H1 (cell line): ENCODE measurements at regions not wholly inside any gene's neighbourhood (a gene's known extent, or its start where the extent isn't known, plus 50 kb on each side); places are given as distances from the start of the nearest gene placed in this dataset.

Experiments
- CEBPB ChIP-seq: IDR thresholded peaks from 2 replicates; pipeline ENCODE4 v1.6.1; 2012; ENCODE audit warnings: low read depth, low read length
- GTF2F1 ChIP-seq: IDR thresholded peaks from 2 replicates; pipeline ENCODE4 v1.6.1; 2012; ENCODE audit warnings: low read depth, low read length, improper control_type of control experiment, borderline replicate concordance
- HDAC6 ChIP-seq: IDR thresholded peaks from one replicate; pipeline ENCODE4 v1.7.1; 2012; ENCODE audit warnings: low read depth, mild to moderate bottlenecking, inconsistent platforms, low read length, moderate library complexity
- NRF1 ChIP-seq: IDR thresholded peaks from 2 replicates; pipeline ENCODE4 v1.6.1; 2011; ENCODE audit warnings: mild to moderate bottlenecking, low read depth, low read length, improper control_type of control experiment
- SP2 ChIP-seq: IDR thresholded peaks from 2 replicates; pipeline ENCODE4 v1.6.1; 2012; ENCODE audit warnings: mild to moderate bottlenecking, low read length, inconsistent platforms
- SRF ChIP-seq: IDR thresholded peaks from 2 replicates; pipeline ENCODE4 v1.6.1; 2011; ENCODE audit warnings: mild to moderate bottlenecking, low read depth, low read length, moderate library complexity
- TF ChIP-seq, protein P1 (sequence below): fragments of 300-600 bp; sonication (generic); IDR thresholded peaks from 2 replicates; pipeline ENCODE4 v1.7.1; 2012; ENCODE audit warnings: low read length, moderate library complexity, mild to moderate bottlenecking, inconsistent platforms; ENCODE audit not compliant: insufficient replicate concordance
- TF ChIP-seq, protein P2 (sequence below): IDR thresholded peaks from 2 replicates; pipeline ENCODE4 v1.6.1; 2011; ENCODE audit warnings: low read length, improper control_type of control experiment

DNA sequence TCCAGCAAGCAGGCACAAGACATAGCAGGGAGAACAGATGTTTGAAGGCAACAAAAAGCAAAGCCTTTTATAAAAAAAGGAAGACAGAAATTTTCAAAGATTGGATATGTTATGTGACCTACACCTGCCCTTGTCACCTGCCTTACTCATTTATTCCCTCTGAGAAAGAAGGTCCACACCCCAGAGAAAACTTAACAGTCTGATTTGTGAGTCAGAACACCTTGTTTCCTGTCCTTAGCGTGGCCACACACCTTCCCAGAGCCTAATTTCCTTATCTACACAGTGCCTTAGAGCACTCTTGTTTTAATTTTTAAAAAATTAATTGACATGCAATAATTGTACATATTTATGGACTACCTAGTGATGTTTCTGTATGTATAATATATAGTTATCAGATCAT lies 419.0 kb upstream of the DAB2 start (continued):
- TF ChIP-seq, protein P1, sequence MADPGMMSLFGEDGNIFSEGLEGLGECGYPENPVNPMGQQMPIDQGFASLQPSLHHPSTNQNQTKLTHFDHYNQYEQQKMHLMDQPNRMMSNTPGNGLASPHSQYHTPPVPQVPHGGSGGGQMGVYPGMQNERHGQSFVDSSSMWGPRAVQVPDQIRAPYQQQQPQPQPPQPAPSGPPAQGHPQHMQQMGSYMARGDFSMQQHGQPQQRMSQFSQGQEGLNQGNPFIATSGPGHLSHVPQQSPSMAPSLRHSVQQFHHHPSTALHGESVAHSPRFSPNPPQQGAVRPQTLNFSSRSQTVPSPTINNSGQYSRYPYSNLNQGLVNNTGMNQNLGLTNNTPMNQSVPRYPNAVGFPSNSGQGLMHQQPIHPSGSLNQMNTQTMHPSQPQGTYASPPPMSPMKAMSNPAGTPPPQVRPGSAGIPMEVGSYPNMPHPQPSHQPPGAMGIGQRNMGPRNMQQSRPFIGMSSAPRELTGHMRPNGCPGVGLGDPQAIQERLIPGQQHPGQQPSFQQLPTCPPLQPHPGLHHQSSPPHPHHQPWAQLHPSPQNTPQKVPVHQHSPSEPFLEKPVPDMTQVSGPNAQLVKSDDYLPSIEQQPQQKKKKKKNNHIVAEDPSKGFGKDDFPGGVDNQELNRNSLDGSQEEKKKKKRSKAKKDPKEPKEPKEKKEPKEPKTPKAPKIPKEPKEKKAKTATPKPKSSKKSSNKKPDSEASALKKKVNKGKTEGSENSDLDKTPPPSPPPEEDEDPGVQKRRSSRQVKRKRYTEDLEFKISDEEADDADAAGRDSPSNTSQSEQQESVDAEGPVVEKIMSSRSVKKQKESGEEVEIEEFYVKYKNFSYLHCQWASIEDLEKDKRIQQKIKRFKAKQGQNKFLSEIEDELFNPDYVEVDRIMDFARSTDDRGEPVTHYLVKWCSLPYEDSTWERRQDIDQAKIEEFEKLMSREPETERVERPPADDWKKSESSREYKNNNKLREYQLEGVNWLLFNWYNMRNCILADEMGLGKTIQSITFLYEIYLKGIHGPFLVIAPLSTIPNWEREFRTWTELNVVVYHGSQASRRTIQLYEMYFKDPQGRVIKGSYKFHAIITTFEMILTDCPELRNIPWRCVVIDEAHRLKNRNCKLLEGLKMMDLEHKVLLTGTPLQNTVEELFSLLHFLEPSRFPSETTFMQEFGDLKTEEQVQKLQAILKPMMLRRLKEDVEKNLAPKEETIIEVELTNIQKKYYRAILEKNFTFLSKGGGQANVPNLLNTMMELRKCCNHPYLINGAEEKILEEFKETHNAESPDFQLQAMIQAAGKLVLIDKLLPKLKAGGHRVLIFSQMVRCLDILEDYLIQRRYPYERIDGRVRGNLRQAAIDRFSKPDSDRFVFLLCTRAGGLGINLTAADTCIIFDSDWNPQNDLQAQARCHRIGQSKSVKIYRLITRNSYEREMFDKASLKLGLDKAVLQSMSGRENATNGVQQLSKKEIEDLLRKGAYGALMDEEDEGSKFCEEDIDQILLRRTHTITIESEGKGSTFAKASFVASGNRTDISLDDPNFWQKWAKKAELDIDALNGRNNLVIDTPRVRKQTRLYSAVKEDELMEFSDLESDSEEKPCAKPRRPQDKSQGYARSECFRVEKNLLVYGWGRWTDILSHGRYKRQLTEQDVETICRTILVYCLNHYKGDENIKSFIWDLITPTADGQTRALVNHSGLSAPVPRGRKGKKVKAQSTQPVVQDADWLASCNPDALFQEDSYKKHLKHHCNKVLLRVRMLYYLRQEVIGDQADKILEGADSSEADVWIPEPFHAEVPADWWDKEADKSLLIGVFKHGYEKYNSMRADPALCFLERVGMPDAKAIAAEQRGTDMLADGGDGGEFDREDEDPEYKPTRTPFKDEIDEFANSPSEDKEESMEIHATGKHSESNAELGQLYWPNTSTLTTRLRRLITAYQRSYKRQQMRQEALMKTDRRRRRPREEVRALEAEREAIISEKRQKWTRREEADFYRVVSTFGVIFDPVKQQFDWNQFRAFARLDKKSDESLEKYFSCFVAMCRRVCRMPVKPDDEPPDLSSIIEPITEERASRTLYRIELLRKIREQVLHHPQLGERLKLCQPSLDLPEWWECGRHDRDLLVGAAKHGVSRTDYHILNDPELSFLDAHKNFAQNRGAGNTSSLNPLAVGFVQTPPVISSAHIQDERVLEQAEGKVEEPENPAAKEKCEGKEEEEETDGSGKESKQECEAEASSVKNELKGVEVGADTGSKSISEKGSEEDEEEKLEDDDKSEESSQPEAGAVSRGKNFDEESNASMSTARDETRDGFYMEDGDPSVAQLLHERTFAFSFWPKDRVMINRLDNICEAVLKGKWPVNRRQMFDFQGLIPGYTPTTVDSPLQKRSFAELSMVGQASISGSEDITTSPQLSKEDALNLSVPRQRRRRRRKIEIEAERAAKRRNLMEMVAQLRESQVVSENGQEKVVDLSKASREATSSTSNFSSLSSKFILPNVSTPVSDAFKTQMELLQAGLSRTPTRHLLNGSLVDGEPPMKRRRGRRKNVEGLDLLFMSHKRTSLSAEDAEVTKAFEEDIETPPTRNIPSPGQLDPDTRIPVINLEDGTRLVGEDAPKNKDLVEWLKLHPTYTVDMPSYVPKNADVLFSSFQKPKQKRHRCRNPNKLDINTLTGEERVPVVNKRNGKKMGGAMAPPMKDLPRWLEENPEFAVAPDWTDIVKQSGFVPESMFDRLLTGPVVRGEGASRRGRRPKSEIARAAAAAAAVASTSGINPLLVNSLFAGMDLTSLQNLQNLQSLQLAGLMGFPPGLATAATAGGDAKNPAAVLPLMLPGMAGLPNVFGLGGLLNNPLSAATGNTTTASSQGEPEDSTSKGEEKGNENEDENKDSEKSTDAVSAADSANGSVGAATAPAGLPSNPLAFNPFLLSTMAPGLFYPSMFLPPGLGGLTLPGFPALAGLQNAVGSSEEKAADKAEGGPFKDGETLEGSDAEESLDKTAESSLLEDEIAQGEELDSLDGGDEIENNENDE = no peak
- no peak for TF ChIP-seq HDAC6
- no peak for TF ChIP-seq SP2
- TF ChIP-seq GTF2F1 = no peak
- TF ChIP-seq SRF = no peak
- TF ChIP-seq, protein P2, sequence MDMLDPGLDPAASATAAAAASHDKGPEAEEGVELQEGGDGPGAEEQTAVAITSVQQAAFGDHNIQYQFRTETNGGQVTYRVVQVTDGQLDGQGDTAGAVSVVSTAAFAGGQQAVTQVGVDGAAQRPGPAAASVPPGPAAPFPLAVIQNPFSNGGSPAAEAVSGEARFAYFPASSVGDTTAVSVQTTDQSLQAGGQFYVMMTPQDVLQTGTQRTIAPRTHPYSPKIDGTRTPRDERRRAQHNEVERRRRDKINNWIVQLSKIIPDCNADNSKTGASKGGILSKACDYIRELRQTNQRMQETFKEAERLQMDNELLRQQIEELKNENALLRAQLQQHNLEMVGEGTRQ = no peak
- TF ChIP-seq CEBPB = no peak
- no peak for TF ChIP-seq NRF1
